Smooth muscle cell (in vitro differentiated cells): ENCODE measurements at regions not wholly inside any gene's neighbourhood (a gene's known extent, or its start where the extent isn't known, plus 50 kb on each side); places are given as distances from the start of the nearest gene placed in this dataset.

Source experiments
- DNase-seq: peaks from one replicate; lab custom pipeline; 2025; ENCODE audit not compliant: unreplicated experiment; lab: John Stamatoyannopoulos, UW
- H2AFZ ChIP-seq: fragments of 200-600 bp; sonication (generic); 2 replicates; pipeline ENCODE4 v1.6.0; 2016; ENCODE audit warnings: antibody characterized with exemption, low read depth, mild to moderate bottlenecking
- H3F3A ChIP-seq: fragments of 200-600 bp; sonication (generic); 2 replicates; pipeline ENCODE4 v1.6.0; 2017; ENCODE audit warnings: antibody characterized with exemption, low read depth
- H3K27ac ChIP-seq: fragments of 200-600 bp; sonication (generic); 2 replicates; pipeline ENCODE4 v1.5.1; 2016; ENCODE audit warnings: low read depth, mild to moderate bottlenecking
- H3K27me3 ChIP-seq: fragments of 200-600 bp; sonication (generic); 2 replicates; pipeline ENCODE4 v1.6.1; 2016; ENCODE audit warnings: low read depth, mild to moderate bottlenecking
- H3K36me3 ChIP-seq: fragments of 200-600 bp; sonication (generic); 2 replicates; pipeline ENCODE4 v1.5.1; 2016; ENCODE audit warnings: low read depth
- H3K4me1 ChIP-seq: fragments of 200-600 bp; sonication (generic); 2 replicates; pipeline ENCODE4 v1.5.1; 2016; ENCODE audit warnings: low read depth
- H3K4me2 ChIP-seq: fragments of 200-600 bp; sonication (generic); 2 replicates; pipeline ENCODE4 v1.6.0; 2016; ENCODE audit warnings: mild to moderate bottlenecking
- H3K4me3 ChIP-seq: fragments of 200-600 bp; sonication (generic); 2 replicates; pipeline ENCODE4 v1.5.1; 2016; ENCODE audit warnings: mild to moderate bottlenecking
- H3K79me2 ChIP-seq: fragments of 200-600 bp; sonication (generic); 2 replicates; pipeline ENCODE4 v1.6.0; 2016; ENCODE audit warnings: low read depth, mild to moderate bottlenecking
- H3K9ac ChIP-seq: fragments of 200-600 bp; sonication (generic); 2 replicates; pipeline ENCODE4 v1.6.0; 2016; ENCODE audit warnings: low read depth
- H3K9me3 ChIP-seq: fragments of 200-600 bp; sonication (generic); replicated peaks from 2 replicates; pipeline ENCODE4 v1.5.1; 2016; ENCODE audit warnings: low read depth
- H4K20me1 ChIP-seq: fragments of 200-600 bp; sonication (generic); 2 replicates; pipeline ENCODE4 v1.6.0; 2016; ENCODE audit warnings: low read depth
- CTCF ChIP-seq: fragments of 200-600 bp; sonication (generic); IDR thresholded peaks from 2 replicates; pipeline ENCODE4 v1.5.1; 2017; ENCODE audit warnings: borderline replicate concordance, mild to moderate bottlenecking, antibody characterized with exemption; ENCODE audit not compliant: insufficient read depth, poor library complexity, severe bottlenecking
- WGBS: methylation state at CpG from one replicate; pipeline ENCODE4 v1.1.7; 2016; ENCODE audit warnings: low lambda C conversion rate; 5-methylcytosine and 5-hydroxymethylcytosine counted together

GRCh38 chr12:104896710-104897109 lies 61.4 kb downstream of the SLC41A2 start:
- Histone ChIP-seq H3K4me1 (no peaks in the 10 kb centered on the region), H4K20me1 (no peaks in the 10 kb centered on the region), H3K27me3 (no peaks in the 10 kb centered on the region), H3F3A (no peaks in the 10 kb centered on the region), H3K9ac (no peak overlapping the region), H3K4me2 (no peak overlapping the region), H2AFZ (no peak overlapping the region), H3K36me3 (no peaks in the 10 kb centered on the region), H3K27ac (no peak overlapping the region), H3K4me3 (no peak overlapping the region), H3K79me2 (no peaks in the 10 kb centered on the region), H3K9me3 (no peaks in the 10 kb centered on the region)
- DNase-seq = no peak
- WGBS = 89% methylated on average over 4 of the region's 4 CpGs
- TF ChIP-seq CTCF = no peak

GRCh38 chr12:104896146-104896545 lies 61.9 kb downstream of the SLC41A2 start:
- DNase-seq = no peak
- H3K36me3 ChIP-seq = no peaks in the 10 kb centered on the region
- H3K27me3 ChIP-seq = no peaks in the 10 kb centered on the region
- no peaks in the 10 kb centered on the region for H3F3A ChIP-seq
- no peaks in the 10 kb centered on the region for H3K9me3 ChIP-seq
- H3K4me2 ChIP-seq = no peak overlapping the region
- H3K4me1 ChIP-seq = no peaks in the 10 kb centered on the region
- no peak overlapping the region for H3K9ac ChIP-seq
- no peak overlapping the region for H3K27ac ChIP-seq
- H3K79me2 ChIP-seq = no peaks in the 10 kb centered on the region
- no peaks in the 10 kb centered on the region for H4K20me1 ChIP-seq
- TF ChIP-seq CTCF = no peak
- H2AFZ ChIP-seq = no peak overlapping the region
- H3K4me3 ChIP-seq = no peak overlapping the region

GRCh38 chr12:104895415-104895814 lies 62.7 kb downstream of the SLC41A2 start:
- no peaks in the 10 kb centered on the region for H3K27me3 ChIP-seq
- H3K9me3 ChIP-seq = no peaks in the 10 kb centered on the region
- H2AFZ ChIP-seq = no peak overlapping the region
- H3K4me2 ChIP-seq = no peak overlapping the region
- H3K27ac ChIP-seq = no peak overlapping the region
- 77% methylated on average over 2 of the region's 2 CpGs for WGBS
- no peak for TF ChIP-seq CTCF
- H3K79me2 ChIP-seq = no peaks in the 10 kb centered on the region
- no peak for DNase-seq
- no peaks in the 10 kb centered on the region for H3K36me3 ChIP-seq
- H3F3A ChIP-seq = no peaks in the 10 kb centered on the region
- no peaks in the 10 kb centered on the region for H3K4me1 ChIP-seq
- no peak overlapping the region for H3K9ac ChIP-seq
- no peaks in the 10 kb centered on the region for H4K20me1 ChIP-seq
- no peak overlapping the region for H3K4me3 ChIP-seq

- 96% methylated on average over 5 of the region's 5 CpGs for WGBS
- no peak for DNase-seq
- H3K79me2 ChIP-seq = no peaks in the 10 kb centered on the region
- no peak overlapping the region for H2AFZ ChIP-seq
- H3K9ac ChIP-seq = no peak overlapping the region
- no peaks in the 10 kb centered on the region for H4K20me1 ChIP-seq
- H3K4me2 ChIP-seq = no peak overlapping the region
- H3K27ac ChIP-seq = no peak overlapping the region
- H3K36me3 ChIP-seq = no peaks in the 10 kb centered on the region
- H3K4me3 ChIP-seq = no peak overlapping the region
- no peaks in the 10 kb centered on the region for H3K27me3 ChIP-seq
- TF ChIP-seq CTCF = no peak
- H3F3A ChIP-seq = no peaks in the 10 kb centered on the region
- H3K4me1 ChIP-seq = no peaks in the 10 kb centered on the region
- no peaks in the 10 kb centered on the region for H3K9me3 ChIP-seq
These were observed 67.5 kb downstream of the SLC41A2 start for GRCh38 chr12:104890476-104891096.
